ENCODE measurements at regions not wholly inside any gene's neighbourhood (a gene's known extent, or its start where the extent isn't known, plus 50 kb on each side); places are given as distances from the start of the nearest gene placed in this dataset.

DNA sequence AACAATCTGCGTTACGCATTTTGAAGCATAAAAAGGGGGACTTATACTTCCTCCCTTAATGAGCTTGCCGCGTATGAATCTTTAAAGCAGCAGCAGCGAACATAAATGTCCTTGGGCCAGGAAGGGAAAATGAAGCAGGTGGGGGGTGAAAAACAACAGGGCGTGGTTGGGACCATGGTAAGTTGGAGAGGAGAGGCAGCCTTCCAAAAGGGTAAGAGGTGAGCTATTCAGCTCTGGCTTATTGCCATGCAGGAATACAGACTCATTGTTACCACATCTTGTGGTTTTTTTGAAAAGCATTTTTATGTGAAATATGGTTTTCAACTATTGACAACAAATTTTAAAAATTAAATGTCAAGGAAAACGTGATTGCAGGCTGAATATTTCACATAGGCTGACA is 710.7 kb upstream of the FAM241A start:
- H3K9ac ChIP-seq (ENCODE audit: insufficient read depth in 1 of 2, low read depth in 2 of 2, low read length in 2 of 2) = no peak overlapping the region
- no peak overlapping the region for H3K27ac ChIP-seq (ENCODE audit: extremely low read depth, low read depth, low read length)
- ChIA-PET CTCF (ENCODE audit: low intra/inter-chr PET ratio) (no interaction called here), POLR2A (no interaction called here)
- H3K36me3 ChIP-seq (ENCODE audit: control insufficient read depth, insufficient read depth, low read length) = no peaks in the 10 kb centered on the region
- no TSS peak for BruUV-seq (replicated peaks)
- H3K4me1 ChIP-seq (replicated peaks in 1 of 2; ENCODE audit: control insufficient read depth in 2 of 2, insufficient read depth in 2 of 2, low read length in 2 of 2) = no peaks in the 10 kb centered on the region
- FAIRE-seq = no peak
- no peaks in the 10 kb centered on the region for H4K20me1 ChIP-seq (replicated peaks; ENCODE audit: control insufficient read depth, insufficient read depth, low read length)
- no peak overlapping the region for H3K4me2 ChIP-seq (ENCODE audit: insufficient read depth, low read length)
- no peak overlapping the region for H3K4me3 ChIP-seq
- ATAC-seq = no peak
- WGBS (ENCODE audit: insufficient coverage, low coverage, missing lambda C conversion rate) = 4% methylated on average over 7 of the region's 7 CpGs
- H3K9me1 ChIP-seq (ENCODE audit: control insufficient read depth, insufficient read depth, low read length) = no peaks in the 10 kb centered on the region
- intact Hi-C loops (cut with micrococcal nuclease) = no loop called here
- DNase-seq (ENCODE audit: extremely low read depth in 1 of 4, low spot score in 3 of 4) = no peak
- no peaks in the 10 kb centered on the region for H3K27me3 ChIP-seq (ENCODE audit: control insufficient read depth in 2 of 2, insufficient read depth in 2 of 2, low read length in 2 of 2)
- H3K9me3 ChIP-seq (replicated peaks; ENCODE audit: control insufficient read depth, insufficient read depth, low read depth, low read length) = no peaks in the 10 kb centered on the region
- in situ Hi-C loops (cut with MboI) = no loop called here
- H3K79me2 ChIP-seq (ENCODE audit: control insufficient read depth, insufficient read depth, low read length) = no peaks in the 10 kb centered on the region
- TF ChIP-seq ZZZ3 (IDR thresholded peaks at IDR 0.05) = no peak
- TF ChIP-seq, protein P1, sequence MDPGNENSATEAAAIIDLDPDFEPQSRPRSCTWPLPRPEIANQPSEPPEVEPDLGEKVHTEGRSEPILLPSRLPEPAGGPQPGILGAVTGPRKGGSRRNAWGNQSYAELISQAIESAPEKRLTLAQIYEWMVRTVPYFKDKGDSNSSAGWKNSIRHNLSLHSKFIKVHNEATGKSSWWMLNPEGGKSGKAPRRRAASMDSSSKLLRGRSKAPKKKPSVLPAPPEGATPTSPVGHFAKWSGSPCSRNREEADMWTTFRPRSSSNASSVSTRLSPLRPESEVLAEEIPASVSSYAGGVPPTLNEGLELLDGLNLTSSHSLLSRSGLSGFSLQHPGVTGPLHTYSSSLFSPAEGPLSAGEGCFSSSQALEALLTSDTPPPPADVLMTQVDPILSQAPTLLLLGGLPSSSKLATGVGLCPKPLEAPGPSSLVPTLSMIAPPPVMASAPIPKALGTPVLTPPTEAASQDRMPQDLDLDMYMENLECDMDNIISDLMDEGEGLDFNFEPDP (CRISPR knock-in tag; IDR thresholded peaks at IDR 0.05) = no peak
- no peak for TF ChIP-seq RBM34 (IDR thresholded peaks at IDR 0.05; ENCODE audit: borderline replicate concordance, insufficient read depth, low read length)
- no peak for TF ChIP-seq GTF2A2 (tag; IDR thresholded peaks at IDR 0.05)
- H2AFZ ChIP-seq (ENCODE audit: low read depth, low read length) = no peak overlapping the region

DNA sequence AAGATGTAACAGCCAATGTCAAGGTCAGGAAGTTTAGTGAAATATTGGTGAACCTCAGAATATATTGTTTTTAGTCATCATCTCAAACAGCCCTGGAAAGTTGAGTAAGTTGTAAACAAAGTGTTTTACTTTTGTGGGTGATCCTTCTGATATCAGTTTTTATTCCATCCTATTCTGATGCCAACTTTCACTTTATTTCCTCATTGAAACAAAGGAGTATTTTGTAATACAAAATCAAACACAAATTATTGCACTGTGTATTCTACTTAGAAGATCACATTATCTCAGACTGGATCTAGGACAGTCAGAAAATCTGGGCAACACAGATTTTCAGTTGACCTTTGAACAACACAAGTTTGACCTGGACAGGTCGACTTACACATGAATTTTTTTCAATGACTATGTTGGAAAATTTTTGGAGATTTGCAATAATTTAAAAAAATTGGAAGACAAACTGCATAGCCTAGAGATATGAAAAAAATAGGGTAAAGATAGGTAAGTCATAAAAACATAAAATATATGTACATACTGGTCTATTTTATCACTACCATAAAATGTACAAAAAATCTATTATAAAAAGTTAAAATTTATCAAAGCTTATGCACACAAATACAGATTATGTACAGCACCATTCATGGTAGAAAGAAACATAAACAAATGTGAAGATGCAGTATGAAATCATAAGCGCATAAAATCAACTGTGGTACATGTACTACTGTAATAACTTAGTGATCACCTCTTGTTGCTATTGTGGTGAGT is 709.1 kb upstream of the FAM241A start:
- ChIA-PET POLR2A (no interaction called here), CTCF (ENCODE audit: low intra/inter-chr PET ratio) (no interaction called here)
- no peak for TF ChIP-seq CBX3 (IDR thresholded peaks at IDR 0.05; ENCODE audit: borderline replicate concordance in 1 of 2, low read length in 2 of 2)
- Histone ChIP-seq H4K20me1 (replicated peaks; ENCODE audit: control insufficient read depth, insufficient read depth, low read length) (no peaks in the 10 kb centered on the region), H3K79me2 (ENCODE audit: control insufficient read depth, insufficient read depth, low read length) (no peaks in the 10 kb centered on the region), H3K9me3 (replicated peaks; ENCODE audit: control insufficient read depth, insufficient read depth, low read depth, low read length) (no peaks in the 10 kb centered on the region), H3K9me1 (ENCODE audit: control insufficient read depth, insufficient read depth, low read length) (no peaks in the 10 kb centered on the region), H3K36me3 (ENCODE audit: control insufficient read depth, insufficient read depth, low read length) (no peaks in the 10 kb centered on the region), H3K4me2 (ENCODE audit: insufficient read depth, low read length) (no peak overlapping the region), H3K27ac (ENCODE audit: extremely low read depth, low read depth, low read length) (no peak overlapping the region), H3K4me1 (replicated peaks in 1 of 2; ENCODE audit: control insufficient read depth in 2 of 2, insufficient read depth in 2 of 2, low read length in 2 of 2) (no peaks in the 10 kb centered on the region), H2AFZ (ENCODE audit: low read depth, low read length) (no peak overlapping the region), H3K4me3 (no peak overlapping the region), H3K9ac (ENCODE audit: insufficient read depth in 1 of 2, low read depth in 2 of 2, low read length in 2 of 2) (no peak overlapping the region), H3K27me3 (ENCODE audit: control insufficient read depth in 2 of 2, insufficient read depth in 2 of 2, low read length in 2 of 2) (no peaks in the 10 kb centered on the region)
- WGBS (ENCODE audit: insufficient coverage, low coverage, missing lambda C conversion rate) = 0% methylated on average over 2 of the region's 2 CpGs
- in situ Hi-C loops (cut with MboI) (no loop called here), intact Hi-C loops (cut with micrococcal nuclease) (no loop called here)
- FAIRE-seq (no peak), DNase-seq (ENCODE audit: extremely low read depth in 1 of 4, low spot score in 3 of 4) (no peak), ATAC-seq (no peak)
- BruUV-seq (replicated peaks) = no TSS peak
